Fibroblast of lung (primary cell): ENCODE measurements at regions not wholly inside any gene's neighbourhood (a gene's known extent, or its start where the extent isn't known, plus 50 kb on each side); places are given as distances from the start of the nearest gene placed in this dataset.

ENCODE experiments used
- CTCF ChIP-seq, 2 donors: IDR thresholded peaks in 1 of 2; conservative IDR thresholded peaks in 1 of 2; 1 replicate in 1 of 2; 2 replicates in 1 of 2; pipeline ENCODE4 v1.5.1; 2011 to 2012; ENCODE audit warnings: low read length in 2 of 2, control low read depth in 1 of 2, inconsistent platforms in 1 of 2, low read depth in 1 of 2, mild to moderate bottlenecking in 1 of 2
- EZH2 ChIP-seq: IDR thresholded peaks from 2 replicates; pipeline ENCODE4 v1.5.1; 2012; ENCODE audit warnings: low read length, control low read depth, mild to moderate bottlenecking; ENCODE audit errors: missing control alignments

DNA sequence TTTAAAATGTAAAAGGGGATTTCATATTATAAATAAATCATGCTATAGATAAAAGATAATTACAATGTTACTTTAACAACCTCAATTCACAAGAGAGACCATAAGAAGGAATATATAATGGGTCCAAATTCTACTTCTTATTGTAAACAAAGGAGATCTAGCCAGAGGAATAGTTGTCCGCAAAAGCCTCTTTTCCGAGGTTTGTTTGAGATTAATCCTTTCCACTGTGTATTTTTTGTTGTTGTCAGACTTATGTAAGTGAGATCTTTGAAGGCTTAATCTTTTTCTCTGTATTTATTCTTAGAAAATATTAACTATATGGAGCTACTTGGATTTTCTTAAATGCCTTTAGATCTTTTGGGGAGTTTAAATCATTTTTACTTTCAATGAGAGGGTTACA lies 1299.3 kb upstream of the WWC1 start:
- TF ChIP-seq CTCF (conservative IDR thresholded peaks at IDR 0.05 in 1 of 2, IDR thresholded peaks at IDR 0.05 in 1 of 2; ENCODE audit: low read depth in 1 of 2, low read length in 2 of 2) (no peak), EZH2 (no peak)
